ENCODE measurements at regions not wholly inside any gene's neighbourhood (a gene's known extent, or its start where the extent isn't known, plus 50 kb on each side); places are given as distances from the start of the nearest gene placed in this dataset.
A peak's percentile ranks its signal among the peaks of the same experiment; 100 is the strongest.
"Not testable (repeated sequence)": the region's sequence is repeated elsewhere in the genome, so short reads cannot be mapped to it uniquely, and the experiment has no call there.

DNA sequence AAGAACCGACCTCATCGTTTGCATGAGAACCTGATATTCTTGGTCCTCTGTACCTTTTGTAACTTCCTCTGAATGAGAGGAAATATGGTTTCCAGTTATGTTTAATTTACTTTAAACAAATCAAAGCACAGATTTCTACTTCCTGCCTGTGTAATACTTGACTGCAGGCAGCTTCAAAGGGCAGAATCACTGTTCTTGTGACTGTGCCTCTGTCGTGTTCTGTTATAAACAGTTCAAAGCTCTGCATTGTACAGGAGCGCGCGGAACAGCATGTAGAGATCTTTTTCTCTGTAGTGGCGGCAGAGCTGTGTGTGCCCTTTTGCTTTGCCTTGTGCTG, 73.2 kb upstream of the CLDN5 start:
- intact Hi-C loops (cut with DNase I), result no loop called here
- Histone ChIP-seq H3K4me1 (peaks cover 16% of the 10 kb centered on the region), H3K9me3 (no peaks in the 10 kb centered on the region), H3K36me3 (no peaks in the 10 kb centered on the region), H3K4me3 (no peak overlapping the region), H3K27me3 (no peaks in the 10 kb centered on the region), H3K27ac (peak overlapping the region; percentile 66)
- ATAC-seq, result peak; percentile 44
- no peak for DNase-seq
- TF ChIP-seq, protein P1, sequence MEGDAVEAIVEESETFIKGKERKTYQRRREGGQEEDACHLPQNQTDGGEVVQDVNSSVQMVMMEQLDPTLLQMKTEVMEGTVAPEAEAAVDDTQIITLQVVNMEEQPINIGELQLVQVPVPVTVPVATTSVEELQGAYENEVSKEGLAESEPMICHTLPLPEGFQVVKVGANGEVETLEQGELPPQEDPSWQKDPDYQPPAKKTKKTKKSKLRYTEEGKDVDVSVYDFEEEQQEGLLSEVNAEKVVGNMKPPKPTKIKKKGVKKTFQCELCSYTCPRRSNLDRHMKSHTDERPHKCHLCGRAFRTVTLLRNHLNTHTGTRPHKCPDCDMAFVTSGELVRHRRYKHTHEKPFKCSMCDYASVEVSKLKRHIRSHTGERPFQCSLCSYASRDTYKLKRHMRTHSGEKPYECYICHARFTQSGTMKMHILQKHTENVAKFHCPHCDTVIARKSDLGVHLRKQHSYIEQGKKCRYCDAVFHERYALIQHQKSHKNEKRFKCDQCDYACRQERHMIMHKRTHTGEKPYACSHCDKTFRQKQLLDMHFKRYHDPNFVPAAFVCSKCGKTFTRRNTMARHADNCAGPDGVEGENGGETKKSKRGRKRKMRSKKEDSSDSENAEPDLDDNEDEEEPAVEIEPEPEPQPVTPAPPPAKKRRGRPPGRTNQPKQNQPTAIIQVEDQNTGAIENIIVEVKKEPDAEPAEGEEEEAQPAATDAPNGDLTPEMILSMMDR (IDR thresholded peaks at IDR 0.05), result no peak

DNA sequence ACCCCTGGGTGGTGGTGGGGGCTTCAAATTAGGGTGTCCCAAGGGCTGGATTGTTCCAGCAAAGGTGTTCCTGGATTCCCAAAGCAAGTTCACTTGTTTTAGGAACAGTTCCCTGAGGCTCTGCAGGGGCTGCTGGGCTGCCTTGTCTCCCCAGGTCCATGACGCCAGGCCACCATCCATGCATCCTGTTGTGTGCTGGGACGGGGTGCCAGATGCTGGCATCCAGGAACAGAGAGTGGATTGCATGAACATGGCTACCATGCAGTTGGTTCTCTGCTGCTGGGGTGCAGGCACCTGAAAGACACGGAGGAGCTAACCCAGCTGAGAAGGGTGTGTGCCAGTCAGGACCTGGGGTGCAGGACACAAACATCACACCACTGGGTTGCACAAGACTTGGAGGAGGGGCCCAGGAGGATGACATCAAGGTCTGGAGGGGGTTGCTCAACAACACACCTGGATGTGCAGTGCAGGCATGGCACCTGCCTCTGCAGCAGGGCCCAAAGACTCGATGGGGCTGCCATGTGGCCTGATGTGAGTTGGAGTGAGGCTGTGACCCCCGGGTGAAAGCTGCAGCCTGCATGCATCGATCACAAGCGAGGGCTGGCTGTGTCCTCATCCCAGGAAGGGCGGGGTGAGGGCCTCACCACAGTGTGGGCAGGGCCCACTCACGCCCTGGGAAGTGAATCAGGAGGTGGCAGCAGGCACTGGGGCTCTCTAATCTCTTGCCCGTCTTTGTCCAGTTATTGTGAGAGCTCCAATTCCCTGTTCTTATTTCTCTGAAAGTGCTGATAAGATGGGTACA, 74.0 kb upstream of the CLDN5 start:
- peak; percentile 68 for DNase-seq
- peak; percentile 85 for ATAC-seq

DNA sequence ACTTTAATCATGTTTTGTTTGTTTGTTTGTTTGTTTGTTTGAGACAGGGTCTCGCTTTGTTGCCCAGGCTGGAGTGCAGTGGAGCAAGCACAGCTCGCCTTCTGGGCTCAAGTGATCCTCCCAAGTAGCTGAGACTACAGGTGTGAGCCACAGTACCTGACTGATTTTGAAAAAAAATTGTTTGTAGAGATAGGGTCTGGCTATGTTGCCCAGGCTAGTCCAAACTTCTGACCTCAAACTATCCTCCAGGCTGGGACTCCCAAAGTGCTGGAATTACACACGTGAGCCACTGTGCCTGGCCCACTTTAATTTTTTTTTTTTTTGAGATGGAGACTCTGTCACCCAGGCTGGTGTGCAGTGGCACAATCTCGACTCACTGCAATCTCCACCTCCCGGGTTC, 74.8 kb upstream of the CLDN5 start:
- no peak for DNase-seq
- TF ChIP-seq, protein P1 (IDR thresholded peaks at IDR 0.05), result no peak
- intact Hi-C loops (cut with DNase I), result no loop called here
- Histone ChIP-seq H3K27ac (peak overlapping the region; percentile 66), H3K27me3 (no peaks in the 10 kb centered on the region), H3K36me3 (no peaks in the 10 kb centered on the region), H3K4me3 (no peak overlapping the region), H3K9me3 (no peaks in the 10 kb centered on the region), H3K4me1 (peaks cover 16% of the 10 kb centered on the region)
- ATAC-seq, result no peak

More for the DNA sequence above, 74.0 kb upstream of the CLDN5 start:
- peak overlapping the region; percentile 66 for H3K27ac ChIP-seq
- no peaks in the 10 kb centered on the region for H3K36me3 ChIP-seq
- no peak overlapping the region for H3K4me3 ChIP-seq
- intact Hi-C loops (cut with DNase I), result no loop called here
- peaks cover 16% of the 10 kb centered on the region for H3K4me1 ChIP-seq
- TF ChIP-seq, protein P1 (IDR thresholded peaks at IDR 0.05), result no peak
- no peaks in the 10 kb centered on the region for H3K27me3 ChIP-seq
- H3K9me3 ChIP-seq, result no peaks in the 10 kb centered on the region

DNA sequence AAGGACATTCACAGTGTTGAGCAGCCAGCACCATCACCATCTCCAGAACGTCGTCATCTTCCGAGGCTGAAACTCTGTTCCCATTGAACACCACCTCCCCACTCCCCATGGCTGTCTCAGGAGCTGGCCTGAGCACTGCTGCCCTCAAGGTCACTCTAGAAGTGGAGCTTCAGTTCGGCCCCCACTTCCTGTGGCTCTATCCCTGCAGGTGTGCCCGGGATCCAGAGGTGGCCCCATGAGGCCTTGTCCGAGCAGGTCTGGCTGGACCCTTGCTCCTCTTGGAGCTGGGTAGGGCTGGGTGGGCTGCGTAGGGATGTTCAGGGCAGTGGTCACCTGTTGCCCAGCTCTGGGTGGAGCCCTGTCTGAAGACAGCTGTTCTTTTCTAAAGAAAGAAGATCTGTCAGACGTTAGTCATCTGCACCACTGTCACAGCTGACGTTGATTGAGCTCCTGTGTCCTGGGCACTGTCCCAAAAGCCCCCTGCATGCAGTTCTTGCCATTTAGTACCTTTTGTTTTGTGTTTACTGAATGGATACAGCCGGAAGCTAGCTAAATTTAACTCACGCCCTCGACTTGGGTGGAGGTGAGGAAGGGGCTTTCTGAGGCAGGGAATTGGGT, 75.5 kb upstream of the CLDN5 start:
- H3K27ac ChIP-seq, result peak overlapping the region; percentile 66
- no peak overlapping the region for H3K4me3 ChIP-seq
- TF ChIP-seq, protein P1 (IDR thresholded peaks at IDR 0.05), result no peak
- ATAC-seq, result no peak
- no peaks in the 10 kb centered on the region for H3K27me3 ChIP-seq
- intact Hi-C loops (cut with DNase I), result no loop called here
- DNase-seq, result no peak
- H3K36me3 ChIP-seq, result no peaks in the 10 kb centered on the region
- no peaks in the 10 kb centered on the region for H3K9me3 ChIP-seq
- peaks cover 16% of the 10 kb centered on the region for H3K4me1 ChIP-seq

DNA sequence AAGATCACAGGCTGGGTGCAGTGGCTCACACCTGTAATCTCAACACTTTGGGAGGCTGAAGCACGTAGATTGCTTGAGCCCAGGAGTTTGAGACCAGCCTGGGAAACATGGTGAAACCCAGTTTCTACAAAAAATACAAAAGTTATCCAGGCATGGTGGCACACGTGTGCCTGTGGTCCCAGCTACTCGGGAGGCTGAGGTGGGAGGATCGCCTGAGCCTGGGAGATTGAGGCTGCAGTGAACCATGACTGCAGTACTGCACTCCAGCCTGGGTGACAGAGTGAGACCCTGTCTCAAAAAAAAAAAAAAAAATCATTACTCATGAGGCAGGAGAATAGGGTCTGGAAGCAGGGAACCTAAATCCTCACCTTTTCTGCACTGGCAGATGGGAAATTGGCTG, 79.1 kb upstream of the CLDN5 start:
- H3K9me3 ChIP-seq; H3K4me3 ChIP-seq; intact Hi-C loops (cut with DNase I); H3K4me1 ChIP-seq; H3K36me3 ChIP-seq; DNase-seq; H3K27ac ChIP-seq; ATAC-seq: not testable (repeated sequence)
- peaks cover 11% of the 10 kb centered on the region for H3K27me3 ChIP-seq

DNA sequence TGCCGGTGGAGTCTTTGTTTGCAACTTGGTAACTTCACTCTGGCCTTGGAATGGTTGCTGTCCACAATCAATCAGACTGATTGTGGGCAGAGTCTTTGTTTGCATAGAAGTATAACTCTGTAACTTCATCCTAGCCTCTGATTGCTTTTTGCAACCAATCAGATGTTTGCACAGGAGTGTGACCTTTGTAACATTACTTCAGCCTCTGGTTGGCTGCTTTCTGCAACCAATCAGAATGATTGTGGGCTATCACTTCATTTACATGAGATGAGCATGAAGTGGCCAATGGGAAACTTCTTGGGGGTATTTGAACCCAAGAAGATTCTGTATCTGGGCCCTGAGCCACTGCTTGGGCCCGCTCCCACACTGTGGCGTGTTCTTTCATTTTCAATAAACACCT, 79.6 kb upstream of the CLDN5 start:
- ATAC-seq, result no peak
- H3K27me3 ChIP-seq, result peaks cover 11% of the 10 kb centered on the region
- H3K27ac ChIP-seq, result no peak overlapping the region
- no peak for DNase-seq
- no peak overlapping the region for H3K4me3 ChIP-seq
- no peaks in the 10 kb centered on the region for H3K9me3 ChIP-seq
- TF ChIP-seq, protein P1 (IDR thresholded peaks at IDR 0.05), result no peak
- H3K36me3 ChIP-seq, result no peaks in the 10 kb centered on the region
- intact Hi-C loops (cut with DNase I), result no loop called here
- H3K4me1 ChIP-seq, result no peaks in the 10 kb centered on the region
